AG04449 (cell line): ENCODE measurements at regions not wholly inside any gene's neighbourhood (a gene's known extent, or its start where the extent isn't known, plus 50 kb on each side); places are given as distances from the start of the nearest gene placed in this dataset.
"Not testable (repeated sequence)": the region's sequence is repeated elsewhere in the genome, so short reads cannot be mapped to it uniquely, and the experiment has no call there.

Experiments used
- CTCF ChIA-PET: fragments of 350-600 bp; formaldehyde crosslinking; extraction: SDS; loops from one replicate; lab custom pipeline; 2021; ENCODE audit warnings: antibody characterized with exemption; lab: Yijun Ruan, JAX
- POLR2A ChIA-PET: fragments of 400-600, 350-600 bp; formaldehyde crosslinking; extraction: SDS; loops from one replicate; lab custom pipeline; 2020; ENCODE audit warnings: antibody characterized with exemption, inconsistent platforms; lab: Yijun Ruan, JAX
- DNase-seq: peaks from one replicate; pipeline ENCODE4 v3.0.0-alpha.2; 2010; ENCODE audit warnings: low read depth, low spot score
- H3K4me3 ChIP-seq: 2 replicates; pipeline ENCODE4 v1.5.1; 2011; ENCODE audit warnings: low read depth, mild to moderate bottlenecking, control low read depth, low read length
- TF ChIP-seq, protein P1 (sequence below): IDR thresholded peaks from one replicate; pipeline ENCODE4 v1.5.1; 2011; ENCODE audit warnings: mild to moderate bottlenecking, moderate library complexity, low read length, control low read depth, inconsistent platforms; ENCODE audit not compliant: insufficient read depth; ENCODE audit errors: missing control alignments

DNA sequence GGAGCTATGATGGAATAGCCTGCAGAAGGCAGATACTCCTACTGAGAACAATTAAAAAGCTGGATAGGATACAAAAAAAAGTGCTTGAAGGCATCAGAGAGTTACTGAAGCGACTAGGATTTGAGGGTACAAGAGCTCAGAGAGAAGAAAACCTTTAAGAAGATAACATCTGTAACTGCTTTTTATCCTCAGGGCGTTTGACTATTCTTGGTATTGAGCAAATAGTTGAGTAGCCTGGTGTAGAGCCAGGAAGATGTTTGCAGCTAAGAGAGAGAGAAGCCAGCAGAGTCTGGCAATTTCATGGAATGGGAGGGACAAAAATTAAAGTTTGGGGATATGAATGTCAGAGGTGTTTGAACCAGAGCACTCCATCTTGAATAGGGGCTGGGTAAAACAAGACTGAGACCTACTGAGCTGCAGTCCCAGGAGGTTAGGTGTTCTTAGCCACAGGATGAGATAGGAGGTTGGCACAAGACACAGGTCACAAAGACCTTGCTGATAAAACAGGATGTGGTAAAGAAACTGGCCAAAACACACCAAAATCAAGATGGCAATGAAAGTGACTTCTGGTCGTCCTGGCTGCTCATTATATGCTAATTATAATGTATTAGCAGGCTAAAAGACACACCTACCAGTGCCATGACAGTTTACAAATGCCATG is 428.8 kb downstream of the SH2D4B start:
- no peak overlapping the region for H3K4me3 ChIP-seq
- no peak for DNase-seq
- ChIA-PET POLR2A (no interaction called here), CTCF (no interaction called here)
- TF ChIP-seq, protein P1, sequence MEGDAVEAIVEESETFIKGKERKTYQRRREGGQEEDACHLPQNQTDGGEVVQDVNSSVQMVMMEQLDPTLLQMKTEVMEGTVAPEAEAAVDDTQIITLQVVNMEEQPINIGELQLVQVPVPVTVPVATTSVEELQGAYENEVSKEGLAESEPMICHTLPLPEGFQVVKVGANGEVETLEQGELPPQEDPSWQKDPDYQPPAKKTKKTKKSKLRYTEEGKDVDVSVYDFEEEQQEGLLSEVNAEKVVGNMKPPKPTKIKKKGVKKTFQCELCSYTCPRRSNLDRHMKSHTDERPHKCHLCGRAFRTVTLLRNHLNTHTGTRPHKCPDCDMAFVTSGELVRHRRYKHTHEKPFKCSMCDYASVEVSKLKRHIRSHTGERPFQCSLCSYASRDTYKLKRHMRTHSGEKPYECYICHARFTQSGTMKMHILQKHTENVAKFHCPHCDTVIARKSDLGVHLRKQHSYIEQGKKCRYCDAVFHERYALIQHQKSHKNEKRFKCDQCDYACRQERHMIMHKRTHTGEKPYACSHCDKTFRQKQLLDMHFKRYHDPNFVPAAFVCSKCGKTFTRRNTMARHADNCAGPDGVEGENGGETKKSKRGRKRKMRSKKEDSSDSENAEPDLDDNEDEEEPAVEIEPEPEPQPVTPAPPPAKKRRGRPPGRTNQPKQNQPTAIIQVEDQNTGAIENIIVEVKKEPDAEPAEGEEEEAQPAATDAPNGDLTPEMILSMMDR: no peak

DNA sequence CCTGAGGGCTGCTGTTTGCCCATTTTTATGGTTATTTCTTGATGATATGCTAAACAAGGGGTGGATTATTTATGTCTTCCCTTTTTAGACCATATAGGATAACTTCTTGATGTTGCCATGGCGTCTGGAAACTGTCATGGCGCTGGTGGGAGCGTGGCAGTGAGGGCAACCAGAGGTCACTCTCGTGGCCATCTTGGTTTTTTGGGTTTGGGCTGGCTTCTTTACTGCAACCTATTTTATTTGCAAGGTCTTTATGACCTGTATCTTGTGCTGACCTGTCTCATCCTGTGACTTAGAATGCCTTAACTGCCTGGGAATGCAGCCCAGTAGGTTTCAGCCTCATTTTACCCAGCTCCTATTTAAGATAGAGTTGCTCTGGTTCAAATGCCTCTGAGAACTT is 429.7 kb downstream of the SH2D4B start:
- CTCF ChIA-PET, POLR2A ChIA-PET, H3K4me3 ChIP-seq, DNase-seq: not testable (repeated sequence)

DNA sequence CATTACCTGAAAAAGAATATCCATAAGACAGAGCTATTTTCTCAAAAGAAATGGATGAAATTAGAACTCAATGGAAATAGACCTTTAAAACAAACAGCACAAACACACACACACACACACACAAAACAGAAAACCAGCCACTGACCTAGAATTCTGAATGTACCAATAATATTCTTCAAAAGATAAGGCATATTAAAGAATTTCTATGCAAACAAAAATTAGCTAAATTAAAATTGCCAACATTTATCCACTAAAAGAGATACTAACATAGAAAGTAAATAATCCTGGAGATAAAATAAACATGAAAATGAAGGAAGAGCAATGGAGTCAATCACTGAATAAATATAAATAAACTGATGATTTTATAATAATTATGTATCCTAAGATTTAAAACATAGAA is 431.2 kb downstream of the SH2D4B start:
- TF ChIP-seq, protein P1: no peak
- H3K4me3 ChIP-seq: no peak overlapping the region
- no peak for DNase-seq
- ChIA-PET CTCF (no interaction called here), POLR2A (no interaction called here)

DNA sequence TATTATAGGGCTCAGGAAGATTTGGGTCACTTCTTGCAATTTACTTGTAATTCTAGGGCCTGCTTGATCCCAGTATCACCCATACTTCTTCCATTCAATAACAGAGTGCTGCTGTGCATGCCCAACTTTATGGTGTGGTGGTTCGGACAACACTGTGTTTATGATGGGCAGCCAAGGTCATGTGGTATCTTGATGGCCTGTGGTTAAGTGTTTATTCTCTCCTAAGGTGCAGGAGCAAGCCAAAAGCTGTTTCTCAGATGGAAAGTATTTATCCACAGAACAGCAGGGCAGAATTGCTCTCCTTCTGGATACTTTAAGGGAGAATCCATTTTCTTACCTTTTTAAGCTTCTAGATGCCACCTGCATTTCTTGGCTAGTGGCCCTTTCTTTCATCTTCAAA is 433.8 kb downstream of the SH2D4B start:
- TF ChIP-seq, protein P1: no peak
- H3K4me3 ChIP-seq: no peak overlapping the region
- POLR2A ChIA-PET: no interaction called here
- no peak for DNase-seq
- CTCF ChIA-PET: no interaction called here

DNA sequence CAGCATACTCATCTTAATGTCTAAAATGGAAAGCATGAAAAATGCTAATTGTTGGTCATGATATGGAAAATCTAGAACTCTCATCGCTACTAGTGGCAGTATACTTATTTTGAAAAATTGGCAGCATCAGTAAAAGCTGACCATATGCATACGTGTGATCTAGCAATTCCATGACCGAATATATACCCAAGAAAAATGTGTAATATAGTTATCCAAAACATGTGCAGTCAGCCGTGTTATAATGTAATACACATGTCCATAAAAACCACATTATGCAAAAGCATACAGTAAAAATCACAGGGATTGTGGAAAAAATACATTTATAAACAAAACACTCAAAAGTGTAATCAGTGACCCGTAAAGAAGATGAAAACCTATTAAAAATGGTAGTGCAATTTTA is 439.0 kb downstream of the SH2D4B start:
- no peak overlapping the region for H3K4me3 ChIP-seq
- no peak for DNase-seq
- CTCF ChIA-PET: no interaction called here
- TF ChIP-seq, protein P1: no peak
- POLR2A ChIA-PET: no interaction called here

DNA sequence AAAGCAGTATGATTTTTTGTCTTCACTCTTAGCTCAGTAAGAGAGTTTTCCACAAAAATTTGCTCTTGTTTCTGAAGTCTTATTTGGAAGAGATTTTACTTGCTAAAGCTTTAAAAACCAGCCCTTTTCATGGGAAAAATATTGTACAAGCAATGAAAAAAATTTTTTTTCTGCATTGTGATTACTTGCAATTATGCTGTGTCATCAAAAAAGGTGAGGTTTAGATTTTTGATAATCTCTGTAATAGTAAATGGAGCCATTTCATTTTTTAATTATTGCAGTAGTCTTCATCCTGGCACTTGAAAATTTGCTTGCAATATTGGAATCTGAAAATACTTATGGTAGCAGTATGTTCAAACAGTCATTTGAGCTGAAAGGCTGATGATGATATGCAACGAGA is 447.4 kb downstream of the SH2D4B start:
- ChIA-PET POLR2A (no interaction called here), CTCF (no interaction called here)
- TF ChIP-seq, protein P1: no peak
- DNase-seq: no peak
- H3K4me3 ChIP-seq: no peak overlapping the region

DNA sequence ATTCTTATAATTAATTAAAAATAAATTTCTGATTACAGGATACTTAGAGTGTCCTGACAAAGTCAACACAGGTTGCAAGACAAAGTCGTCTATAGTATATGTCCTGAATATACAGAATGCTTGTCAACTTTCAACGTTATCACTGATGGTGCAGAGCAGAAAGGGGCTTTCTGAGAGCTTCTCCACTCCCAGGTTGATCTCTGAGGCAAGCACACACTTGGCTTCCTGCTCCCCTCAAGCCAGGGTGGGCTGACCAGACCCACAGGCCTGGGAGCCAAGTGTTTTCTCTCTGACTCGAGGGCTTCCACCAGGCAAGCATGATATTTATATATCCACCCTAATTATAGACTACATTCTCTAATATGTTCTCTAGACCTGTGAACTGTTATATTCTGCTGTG is 448.9 kb downstream of the SH2D4B start:
- POLR2A ChIA-PET: no interaction called here
- CTCF ChIA-PET: no interaction called here
- H3K4me3 ChIP-seq: no peak overlapping the region
- DNase-seq: no peak
- TF ChIP-seq, protein P1: no peak
